Activated CD4-positive, alpha-beta T cell treated with anti-CD3 and anti-CD28 coated beads, Interleukin-2, amount 50 U/mL, for 4 hours (primary cell): ENCODE measurements at regions not wholly inside any gene's neighbourhood (a gene's known extent, or its start where the extent isn't known, plus 50 kb on each side); places are given as distances from the start of the nearest gene placed in this dataset.
"Not testable (repeated sequence)": the region's sequence is repeated elsewhere in the genome, so short reads cannot be mapped to it uniquely, and the experiment has no call there.

Source experiments
- DNase-seq, 2 experiments: peaks; one replicate each; pipeline ENCODE4 v3.0.0-alpha.2; 2020

DNA sequence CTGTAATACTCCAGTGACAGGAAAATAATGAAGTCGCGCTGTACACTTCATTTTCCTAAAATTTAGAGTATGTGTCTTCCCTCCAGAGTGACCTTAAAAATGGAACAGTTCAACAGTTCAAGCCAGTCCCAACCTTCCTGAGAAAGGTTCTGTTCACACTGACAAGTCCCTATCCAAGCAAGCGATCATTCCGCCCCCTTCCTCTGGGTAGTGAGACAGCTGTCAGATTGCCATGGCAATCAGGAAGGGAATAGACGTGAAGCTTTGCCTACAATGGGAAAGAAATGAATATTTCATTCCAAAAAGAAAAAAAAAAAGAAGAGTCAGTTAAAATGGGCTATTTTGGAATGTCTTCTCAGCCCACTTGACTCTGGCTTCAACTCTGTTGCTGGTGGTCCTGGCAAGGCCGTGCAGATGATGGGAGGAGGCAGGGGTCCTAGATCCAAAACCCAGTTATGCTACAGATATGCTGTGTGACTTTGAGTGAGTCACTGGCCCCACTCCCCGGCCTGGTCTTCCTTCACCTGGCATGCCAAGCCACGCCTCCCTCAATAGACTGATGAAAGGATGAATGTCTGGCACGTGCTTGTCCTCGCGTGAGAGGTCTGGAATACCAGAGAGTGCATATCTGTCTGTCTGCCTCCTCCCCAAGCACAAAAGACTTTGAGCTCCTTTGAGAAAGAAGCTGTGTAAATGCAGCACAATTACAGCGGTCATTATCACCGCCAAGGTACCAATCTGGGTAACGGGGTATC, 165.8 kb upstream of the WWC1 start:
- DNase-seq, result no peak

DNA sequence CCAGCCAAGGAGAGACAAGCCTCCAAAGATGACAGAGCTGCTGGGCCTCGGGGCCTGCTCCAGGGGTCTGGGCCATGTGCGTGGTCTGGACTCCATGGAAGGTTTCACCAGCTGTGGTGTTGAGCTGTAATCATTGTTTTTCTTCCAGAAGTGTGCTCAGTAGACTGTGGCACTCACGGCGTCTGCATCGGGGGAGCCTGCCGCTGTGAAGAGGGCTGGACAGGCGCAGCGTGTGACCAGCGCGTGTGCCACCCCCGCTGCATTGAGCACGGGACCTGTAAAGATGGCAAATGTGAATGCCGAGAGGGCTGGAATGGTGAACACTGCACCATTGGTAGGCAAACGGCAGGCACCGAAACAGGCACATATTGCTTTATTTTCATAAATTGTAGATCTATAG, 164.8 kb upstream of the WWC1 start:
- DNase-seq, result no peak

DNA sequence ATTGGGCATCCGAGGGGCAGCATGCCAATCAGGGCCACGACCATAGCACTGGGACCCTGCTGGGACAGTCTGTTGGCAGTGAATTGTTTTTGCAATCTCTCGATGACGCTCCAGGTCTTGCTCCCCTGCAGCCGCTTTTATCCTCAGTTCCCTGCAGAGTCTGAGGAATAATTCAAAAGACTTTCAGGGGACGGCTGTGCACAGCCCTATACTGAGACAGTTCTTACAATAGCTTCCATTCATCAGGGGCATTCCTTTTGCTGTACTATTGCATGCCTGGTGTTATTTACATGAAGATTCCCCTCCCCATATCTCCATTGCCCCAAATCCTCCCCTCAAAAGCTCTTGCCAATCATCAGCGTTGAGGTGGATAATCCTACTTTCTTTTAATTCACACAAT, 163.3 kb upstream of the WWC1 start:
- DNase-seq, result no peak

DNA sequence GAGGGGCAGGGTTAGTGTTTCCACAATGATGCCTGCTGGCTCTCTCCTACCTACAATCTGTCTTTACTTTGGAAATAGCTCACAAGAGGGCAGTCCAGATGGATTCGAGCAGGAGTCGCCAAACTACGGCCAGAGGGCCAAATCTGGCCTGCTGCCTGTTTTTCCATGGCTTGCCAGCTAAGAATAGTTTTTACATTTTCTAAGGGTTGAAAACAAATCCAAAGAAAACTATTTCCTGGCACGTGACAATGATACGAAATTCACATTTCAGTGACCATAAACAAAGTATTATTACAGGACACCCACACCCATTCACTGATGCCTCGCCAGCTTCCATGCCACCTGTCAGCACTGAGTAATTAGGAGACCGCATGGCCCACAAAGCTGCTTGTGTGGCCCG, 162.9 kb upstream of the WWC1 start:
- DNase-seq, result no peak

DNA sequence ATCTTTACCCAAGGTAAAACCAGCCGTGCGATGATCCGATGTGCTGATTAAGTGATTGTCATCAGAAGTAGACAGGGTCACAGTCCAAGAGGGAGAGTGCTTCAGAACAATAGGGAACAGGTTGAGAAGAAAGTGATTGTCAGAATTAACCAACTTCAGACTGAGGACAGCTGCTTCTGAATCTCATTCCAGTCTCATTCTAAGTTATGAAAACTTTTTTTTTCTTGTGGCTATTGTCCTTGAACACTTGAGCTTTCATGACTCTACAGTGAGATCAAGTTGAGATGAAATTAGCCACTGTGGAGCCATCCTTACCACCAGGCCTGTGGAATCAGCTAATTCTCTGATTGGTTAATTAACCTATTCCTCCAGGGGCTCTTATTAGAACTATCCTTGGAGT, 159.9 kb upstream of the WWC1 start:
- no peak for DNase-seq

DNA sequence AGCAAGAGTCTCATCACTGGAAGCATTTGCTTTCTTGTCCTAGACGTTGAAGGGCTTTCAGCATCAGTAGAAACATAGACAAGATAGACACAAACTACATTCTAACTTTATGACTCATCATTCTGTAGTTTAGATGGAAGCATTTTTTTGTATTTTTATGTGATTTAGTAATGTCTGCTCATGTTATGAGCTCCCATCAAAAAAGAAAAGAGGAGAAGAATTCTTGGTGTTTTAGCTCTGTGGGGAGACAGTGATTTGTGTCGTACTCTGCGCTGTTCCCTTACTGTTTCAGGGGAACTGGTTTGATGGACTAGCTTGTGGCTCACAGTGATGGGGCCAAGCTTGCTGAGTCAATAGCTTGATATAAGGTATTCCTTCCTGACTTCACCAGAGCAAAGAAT, 159.2 kb upstream of the WWC1 start:
- DNase-seq, result no peak

DNA sequence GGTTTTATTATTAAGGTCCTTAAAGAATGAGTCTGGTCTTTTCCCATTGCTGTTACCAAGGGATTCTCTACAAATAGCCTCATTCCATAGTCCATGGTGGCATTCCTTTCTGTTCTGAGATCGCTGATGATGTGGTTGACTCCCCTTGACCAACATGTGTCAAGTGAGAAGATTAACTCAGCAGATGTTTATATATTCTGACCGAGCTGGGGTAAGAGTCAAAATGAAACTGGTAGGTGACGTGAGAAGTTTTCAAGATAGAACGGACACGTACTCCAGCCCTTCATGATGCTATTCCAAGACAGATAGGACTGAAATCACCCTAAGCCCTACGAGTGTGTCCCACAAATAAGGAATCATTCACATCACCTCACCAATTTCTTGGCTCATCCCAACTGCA, 155.5 kb upstream of the WWC1 start:
- no peak for DNase-seq

DNA sequence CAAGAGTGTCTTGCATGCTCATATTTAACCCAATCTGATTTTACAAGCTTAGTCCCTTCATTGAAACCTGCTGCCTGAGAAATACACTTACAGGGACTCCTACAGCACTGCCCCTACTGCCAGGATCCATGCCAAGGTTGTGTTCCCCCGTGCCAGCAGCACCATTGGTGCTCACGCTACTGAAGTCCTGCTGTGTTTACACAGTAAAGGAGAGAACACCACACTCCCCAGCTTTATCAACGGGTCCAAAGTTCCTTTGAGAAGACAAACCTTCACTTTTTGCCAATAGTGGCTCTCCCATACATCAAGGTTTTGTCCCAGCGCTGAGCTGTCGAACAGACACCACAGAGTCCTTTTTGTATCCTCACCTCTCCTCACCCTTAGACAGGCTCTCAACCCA, 155.1 kb upstream of the WWC1 start:
- no peak for DNase-seq

DNA sequence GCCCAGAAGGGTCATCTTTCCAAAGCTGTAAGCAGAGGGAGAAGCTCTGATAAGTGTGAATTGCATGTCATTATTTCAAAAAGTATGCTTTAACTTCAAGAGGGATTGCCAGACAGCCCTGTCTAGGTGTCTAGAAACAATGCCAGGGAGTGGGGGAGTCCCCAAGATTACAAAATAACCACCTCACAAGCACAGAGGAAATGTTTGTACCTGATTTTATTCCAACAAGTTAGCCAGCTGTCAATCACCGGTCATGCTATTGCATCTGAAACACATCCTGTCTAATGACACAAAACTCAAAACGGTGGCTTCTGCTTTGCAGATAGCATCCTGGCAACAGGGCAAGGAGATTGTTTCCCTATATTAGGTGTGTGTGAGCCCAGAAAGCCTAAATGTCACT, 154.2 kb upstream of the WWC1 start:
- DNase-seq, result no peak

DNA sequence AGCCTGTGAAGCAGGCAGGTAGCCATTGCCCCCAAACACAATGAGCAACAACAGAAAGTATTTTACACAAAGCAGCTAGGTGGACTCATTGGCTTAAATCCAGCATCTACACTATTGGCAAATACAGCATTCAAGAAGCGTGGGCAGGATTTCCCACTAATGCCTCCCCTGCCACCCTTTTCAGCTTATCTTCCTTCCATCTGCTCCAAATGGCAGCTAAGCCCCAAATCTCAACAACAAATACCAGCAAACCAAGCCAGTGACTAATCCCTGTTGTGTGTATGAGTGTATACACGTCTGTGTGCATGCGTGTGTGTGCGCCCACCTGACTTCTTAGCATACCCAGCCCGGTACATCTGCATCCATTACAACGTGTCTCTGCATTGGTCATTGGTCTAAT, 151.2 kb upstream of the WWC1 start:
- no peak for DNase-seq

DNA sequence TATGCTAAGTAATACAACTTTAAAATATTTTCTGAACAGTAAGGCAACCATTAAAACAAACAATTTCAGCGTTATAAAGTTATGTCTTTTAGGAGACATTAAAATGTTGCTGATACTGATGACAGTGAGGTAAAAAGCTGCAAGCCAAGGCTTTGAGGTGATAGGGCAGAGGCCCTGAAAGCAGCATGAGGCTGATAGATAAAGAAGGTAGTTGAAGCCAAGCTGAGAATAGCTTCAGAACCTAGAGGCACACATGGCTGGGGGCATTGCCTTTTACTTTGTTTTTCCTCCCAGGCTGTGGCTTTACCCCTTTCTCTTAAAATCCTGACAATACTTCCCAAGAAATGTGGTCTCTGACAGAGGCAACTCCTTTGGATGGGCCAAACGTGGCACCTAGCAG, 149.0 kb upstream of the WWC1 start:
- no peak for DNase-seq

DNA sequence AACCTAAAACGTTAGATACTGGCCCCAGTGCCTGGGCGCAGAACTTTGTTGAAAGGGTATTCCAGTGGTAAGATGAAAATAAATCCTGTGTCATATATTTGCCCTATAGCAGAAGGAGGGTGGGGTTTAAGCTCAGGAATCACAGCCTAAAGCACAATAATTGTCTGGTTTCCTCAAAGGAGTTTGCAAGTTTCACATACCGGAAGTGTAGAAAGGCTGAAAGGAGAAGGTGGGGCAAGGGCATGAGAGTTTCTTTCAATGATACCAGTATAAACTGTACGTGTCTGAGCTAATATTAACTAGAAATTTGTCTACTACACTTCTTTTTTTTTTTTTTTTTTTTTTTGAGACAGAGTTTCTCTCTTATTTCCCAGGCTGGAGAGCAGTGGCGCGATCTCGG, 147.9 kb upstream of the WWC1 start:
- not testable (repeated sequence) for DNase-seq

DNA sequence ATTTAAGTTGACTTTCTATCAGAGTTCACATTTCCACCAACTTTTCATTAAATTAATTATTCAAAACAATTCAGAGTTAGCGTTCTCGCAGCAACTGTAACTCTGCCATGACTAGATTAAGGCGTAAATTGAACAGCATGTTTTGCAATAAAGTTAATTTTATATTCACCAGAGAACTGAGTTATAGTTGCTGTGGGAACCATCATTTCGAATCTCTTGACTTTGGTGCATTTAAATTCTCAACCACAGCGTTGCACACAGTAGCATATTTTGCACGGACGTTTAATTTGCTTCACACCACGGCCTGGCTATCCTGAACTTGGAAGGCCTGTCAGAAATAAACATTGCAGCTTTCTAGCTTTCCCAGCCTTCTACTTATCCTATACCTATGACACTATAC, 144.3 kb upstream of the WWC1 start:
- DNase-seq, result no peak

DNA sequence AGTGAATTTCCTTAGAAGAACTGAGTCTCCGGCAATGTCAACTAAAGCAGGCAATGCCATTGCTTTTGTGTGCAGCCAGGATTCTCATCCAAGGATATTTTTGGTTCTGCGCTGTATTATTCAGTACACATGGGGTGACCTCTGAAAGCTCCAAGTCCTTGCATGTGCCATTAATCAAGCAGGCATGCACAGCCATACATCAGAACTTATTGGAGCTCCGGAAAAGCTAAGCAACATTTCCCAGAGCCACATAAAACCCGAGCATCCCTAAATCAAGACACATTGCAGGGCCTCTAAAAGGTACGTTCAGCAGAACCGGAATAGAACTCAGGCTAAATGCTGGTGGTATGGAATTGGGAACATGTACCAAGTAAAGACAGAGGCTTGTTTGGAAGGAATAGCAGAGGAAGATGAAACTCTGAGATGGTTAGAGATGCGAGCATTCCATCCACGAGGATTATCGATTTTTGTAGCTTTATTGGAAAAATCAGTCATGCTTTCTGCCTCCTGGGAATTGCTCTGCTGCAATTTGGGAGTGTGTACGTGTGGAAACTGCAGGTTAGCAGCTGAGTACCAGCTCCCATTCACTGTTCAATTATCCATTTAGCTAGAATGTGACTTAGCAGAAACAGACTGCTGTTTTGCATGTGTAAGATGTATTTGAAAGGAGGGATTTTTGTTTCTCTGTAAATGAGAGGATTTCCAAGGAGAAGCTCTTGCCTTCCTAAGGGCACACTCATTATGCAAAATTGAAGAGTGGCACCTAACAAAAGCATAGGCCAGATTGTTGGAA, 143.7 kb upstream of the WWC1 start:
- DNase-seq, result no peak

DNA sequence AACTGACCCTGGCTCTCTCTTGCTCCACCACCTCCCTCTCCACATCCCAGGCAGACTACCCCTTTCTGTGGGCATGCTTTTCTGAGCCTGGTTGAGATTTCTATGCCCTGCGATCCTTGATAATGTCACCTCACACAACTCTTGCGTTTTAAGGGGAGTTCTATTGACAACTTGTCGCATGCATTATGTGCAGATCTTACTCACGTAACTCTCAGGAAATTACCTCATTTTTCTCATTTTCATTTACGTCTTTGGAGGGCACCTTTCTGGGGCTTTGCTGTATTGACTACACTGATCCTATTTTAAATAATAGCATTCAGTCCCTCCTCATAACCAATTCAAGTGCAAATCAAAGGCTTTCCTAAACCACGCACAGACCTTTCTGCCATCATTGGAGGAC, 140.4 kb upstream of the WWC1 start:
- no peak for DNase-seq

DNA sequence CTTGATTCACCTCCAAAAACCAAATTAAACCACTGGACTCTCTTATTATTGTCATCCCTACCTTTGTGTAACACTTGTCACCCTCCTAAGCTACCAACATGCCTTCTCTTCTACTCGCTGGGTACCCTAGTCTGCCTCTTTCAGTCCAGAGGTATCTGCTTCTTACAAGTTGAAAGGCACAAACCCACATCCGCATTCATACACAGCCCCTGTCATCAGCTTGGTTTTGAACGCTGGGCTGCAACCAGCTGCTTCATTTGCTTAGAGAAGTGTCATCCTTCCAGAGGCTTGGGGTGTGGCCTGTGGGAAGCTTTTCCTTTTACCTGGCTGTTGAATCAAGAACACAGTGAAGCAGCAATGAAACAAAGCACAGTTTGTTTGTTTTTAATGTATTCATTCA, 138.8 kb upstream of the WWC1 start:
- DNase-seq, result no peak

DNA sequence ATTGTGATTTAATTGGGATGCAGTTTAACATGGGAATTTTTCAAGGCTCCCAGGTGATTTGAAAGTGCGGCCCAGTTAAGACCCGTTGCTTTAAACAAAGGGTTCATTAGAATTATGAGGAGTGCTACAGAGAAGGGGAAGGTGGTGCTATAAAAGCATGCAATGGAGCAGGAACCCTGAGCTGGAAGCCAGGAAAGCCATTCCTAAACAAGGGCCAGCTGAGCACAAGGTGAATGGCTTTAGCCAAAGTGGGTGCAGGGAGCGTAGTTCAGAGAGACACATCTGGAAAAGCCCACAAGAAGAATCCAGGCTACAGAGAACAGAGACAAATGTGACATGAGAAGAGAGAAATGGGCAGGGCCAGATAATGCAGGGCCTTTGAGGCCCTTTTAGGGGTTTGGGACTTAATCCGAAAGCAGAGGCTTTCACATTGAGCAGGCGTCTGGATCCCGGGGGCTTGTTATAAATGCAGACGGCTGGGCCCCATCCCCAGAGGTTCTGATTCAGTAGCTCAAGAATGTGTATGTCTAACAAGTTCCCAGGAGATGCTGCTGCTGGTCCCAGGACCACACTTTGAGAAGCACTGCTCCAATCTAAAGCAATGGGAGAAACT, 138.1 kb upstream of the WWC1 start:
- no peak for DNase-seq

DNA sequence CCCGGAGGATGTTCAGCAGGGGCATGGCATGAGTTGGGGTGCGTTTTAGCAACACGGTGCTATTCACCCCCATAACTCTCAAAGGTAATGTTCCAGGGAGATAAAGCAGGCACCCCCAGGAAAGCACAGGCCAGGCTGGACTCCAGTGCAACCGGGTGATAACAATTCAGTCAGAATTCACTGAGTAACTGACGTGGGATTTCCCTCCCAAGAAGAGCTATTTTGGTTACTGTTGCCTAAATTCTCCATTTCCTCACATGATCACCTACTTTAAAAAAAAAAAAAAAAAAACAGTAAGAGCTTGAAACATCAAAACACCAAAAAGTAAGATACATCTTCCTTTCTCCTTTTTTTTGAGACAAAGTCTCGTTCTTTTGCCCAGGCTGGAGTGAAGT, 137.6 kb upstream of the WWC1 start:
- no peak for DNase-seq

DNA sequence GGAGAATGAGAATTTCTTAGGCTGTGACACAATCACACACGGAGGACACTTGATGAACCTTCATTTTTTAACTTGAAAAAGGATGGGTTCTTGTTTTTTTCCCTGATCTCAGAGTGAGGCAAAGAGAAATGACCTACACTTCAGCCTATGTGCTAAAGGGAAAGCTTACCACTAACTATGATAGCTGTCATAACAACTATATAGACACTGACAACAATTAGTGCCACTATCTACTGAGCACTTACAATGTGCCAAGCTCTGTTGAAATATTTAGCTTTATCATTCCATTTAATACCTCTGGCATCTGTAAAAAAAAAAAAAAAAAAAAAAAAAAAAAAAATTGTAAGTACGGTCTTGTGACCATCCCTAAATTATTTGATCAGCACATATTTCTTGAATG, 135.9 kb upstream of the WWC1 start:
- no peak for DNase-seq

DNA sequence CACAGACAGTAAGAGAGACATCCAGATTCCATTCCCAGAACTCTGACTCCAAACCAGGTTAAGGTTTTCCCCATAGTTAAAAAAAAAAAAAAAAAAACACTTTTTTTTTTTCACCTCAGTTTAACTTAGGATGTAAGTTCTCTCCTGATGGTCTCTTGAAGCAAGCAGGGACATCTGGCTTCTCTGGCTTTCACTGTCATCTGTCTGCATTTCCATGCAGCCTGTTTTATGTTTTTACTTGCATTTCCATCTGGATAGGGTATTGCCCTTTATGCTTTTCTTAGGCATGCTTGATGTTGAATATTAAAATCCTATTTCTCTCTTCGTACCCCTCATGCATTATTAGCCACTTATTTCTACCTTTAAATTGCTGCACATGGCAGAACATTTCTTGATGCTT, 135.3 kb upstream of the WWC1 start:
- DNase-seq, result no peak

DNA sequence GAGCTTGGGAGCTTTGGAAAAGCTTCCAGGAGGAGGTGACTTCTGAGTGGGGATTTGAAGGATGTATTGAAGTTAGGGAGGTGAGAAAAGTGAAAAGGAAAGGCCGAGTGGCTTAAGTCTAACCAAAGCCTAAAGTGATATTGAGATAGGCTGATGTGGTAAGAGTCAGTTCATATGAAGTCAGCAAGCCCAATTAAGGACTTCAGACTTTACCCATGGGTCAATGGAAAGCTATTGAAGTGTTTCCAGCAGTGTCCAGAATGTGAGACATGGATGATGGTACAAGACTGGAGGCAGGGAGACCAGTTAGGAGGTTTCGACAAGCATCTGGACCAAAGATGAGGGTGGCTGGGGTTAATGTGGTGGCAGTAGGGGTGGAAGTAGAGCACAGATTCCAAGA, 134.3 kb upstream of the WWC1 start:
- no peak for DNase-seq

DNA sequence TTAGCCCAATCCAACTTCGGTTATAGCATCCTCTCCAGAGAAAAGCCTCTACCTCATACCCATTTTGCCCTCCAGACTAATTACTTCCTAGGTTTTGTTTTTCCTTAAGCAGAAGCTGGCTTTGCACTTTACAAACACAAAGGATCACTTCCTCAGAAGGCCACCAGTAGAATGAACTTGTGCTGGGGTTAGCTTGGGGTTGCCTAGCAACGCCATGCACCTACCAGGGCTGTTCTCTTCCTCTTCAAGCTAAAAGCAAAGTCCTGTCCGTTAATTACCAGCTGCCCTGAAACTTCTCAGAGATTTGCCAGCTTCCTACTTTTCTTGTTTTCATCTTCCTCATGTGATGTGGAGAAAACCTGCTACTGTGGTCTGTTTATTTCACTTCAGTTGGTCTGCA, 132.0 kb upstream of the WWC1 start:
- DNase-seq, result no peak

DNA sequence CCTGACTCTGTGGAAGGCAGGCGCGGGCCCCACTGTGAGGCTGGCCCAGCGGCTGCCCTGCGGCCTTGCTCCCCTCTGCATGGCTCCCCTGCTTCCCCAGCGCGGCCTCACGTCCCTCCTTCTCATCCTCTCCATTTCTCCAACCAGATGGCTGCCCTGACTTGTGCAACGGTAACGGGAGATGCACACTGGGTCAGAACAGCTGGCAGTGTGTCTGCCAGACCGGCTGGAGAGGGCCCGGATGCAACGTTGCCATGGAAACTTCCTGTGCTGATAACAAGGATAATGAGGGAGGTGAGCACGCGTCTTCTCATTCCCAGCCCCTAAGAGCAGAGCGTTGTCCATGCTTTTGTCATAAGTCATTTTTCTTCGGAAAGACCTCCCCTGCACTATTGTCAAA, 129.0 kb upstream of the WWC1 start:
- no peak for DNase-seq

DNA sequence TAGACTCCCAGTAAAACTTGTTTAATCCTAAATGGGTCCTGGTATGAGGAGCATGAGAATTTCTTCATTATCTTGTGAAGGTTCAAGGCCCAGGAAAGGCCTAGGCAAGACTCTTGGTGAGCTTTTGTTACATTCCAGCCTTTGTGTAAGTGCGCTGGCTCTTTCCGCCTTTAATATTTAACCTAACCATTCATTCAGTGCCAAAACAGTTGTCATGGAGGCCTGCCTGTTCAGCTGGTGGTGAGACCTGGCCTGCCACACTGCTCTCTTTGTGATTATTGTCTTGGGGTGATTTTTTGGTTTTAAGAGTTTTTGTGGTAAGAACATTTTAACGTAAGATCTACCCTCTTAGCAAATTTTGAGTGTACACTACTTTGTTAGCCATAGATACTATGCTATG, 127.5 kb upstream of the WWC1 start:
- DNase-seq, result no peak
